SK-N-SH treated with all-trans-retinoic acid at 6 μM for 48 hours (cell line): ENCODE measurements at regions not wholly inside any gene's neighbourhood (a gene's known extent, or its start where the extent isn't known, plus 50 kb on each side); places are given as distances from the start of the nearest gene placed in this dataset.

Source experiments
- ATAC-seq: fragments of 200-7000 bp; cut with Tn5 transposase; 3 replicates; pipeline ENCODE4 v1.9.1; 2020; ENCODE audit warnings: mild to moderate bottlenecking, moderate library complexity
- BACH2 ChIP-seq: fragments of 250-450 bp; sonication (Bioruptor Pico); IDR thresholded peaks from 2 replicates; pipeline ENCODE4 v1.9.0; 2021; ENCODE audit warnings: mild to moderate bottlenecking, borderline replicate concordance
- CREB5 ChIP-seq: fragments of 250-450 bp; sonication (Bioruptor Pico); IDR thresholded peaks from 2 replicates; pipeline ENCODE4 v1.5.1; 2020; ENCODE audit warnings: low read depth, mild to moderate bottlenecking, moderate library complexity
- ESRRG ChIP-seq: fragments of 250-450 bp; sonication (Bioruptor Pico); IDR thresholded peaks from 2 replicates; pipeline ENCODE4 v1.6.1; 2021; ENCODE audit warnings: mild to moderate bottlenecking
- GLIS3 ChIP-seq: fragments of 250-450 bp; sonication (Bioruptor Pico); IDR thresholded peaks from 2 replicates; pipeline ENCODE4 v1.5.0; 2020; ENCODE audit warnings: mild to moderate bottlenecking, moderate library complexity
- ISL1 ChIP-seq: fragments of 250-450 bp; sonication (Bioruptor Pico); IDR thresholded peaks from 2 replicates; pipeline ENCODE4 v2.1.2; 2022; ENCODE audit warnings: mild to moderate bottlenecking, moderate library complexity
- OSR1 ChIP-seq: fragments of 250-450 bp; sonication (Bioruptor Pico); IDR thresholded peaks from 2 replicates; pipeline ENCODE4 v1.8.0; 2022; ENCODE audit warnings: moderate library complexity, mild to moderate bottlenecking, inconsistent platforms
- PATZ1 ChIP-seq: fragments of 250-450 bp; sonication (Bioruptor Pico); IDR thresholded peaks from 2 replicates; pipeline ENCODE4 v1.8.0; 2020; ENCODE audit warnings: mild to moderate bottlenecking, moderate library complexity, borderline replicate concordance
- POU6F1 ChIP-seq: fragments of 250-450 bp; sonication (Bioruptor Pico); IDR thresholded peaks from 2 replicates; pipeline ENCODE4 v1.8.0; 2021; ENCODE audit warnings: low read depth, mild to moderate bottlenecking, moderate library complexity, borderline replicate concordance
- PPARA ChIP-seq: fragments of 250-450 bp; sonication (Bioruptor Pico); IDR thresholded peaks from 2 replicates; pipeline ENCODE4 v1.5.0; 2020; ENCODE audit warnings: mild to moderate bottlenecking, borderline replicate concordance
- RARB ChIP-seq: fragments of 250-450 bp; sonication (Bioruptor Pico); IDR thresholded peaks from 2 replicates; pipeline ENCODE4 v1.8.0; 2021; ENCODE audit warnings: mild to moderate bottlenecking, moderate library complexity
- SNAI2 ChIP-seq: fragments of 250-450 bp; sonication (Bioruptor Pico); IDR thresholded peaks from 2 replicates; pipeline ENCODE4 v1.5.0; 2020; ENCODE audit warnings: mild to moderate bottlenecking, moderate library complexity
- TCF4 ChIP-seq: fragments of 250-450 bp; sonication (Bioruptor Pico); IDR thresholded peaks from 2 replicates; pipeline ENCODE4 v1.8.0; 2021; ENCODE audit warnings: mild to moderate bottlenecking, moderate library complexity, borderline replicate concordance
- TOX ChIP-seq: fragments of 250-450 bp; sonication (Bioruptor Pico); IDR thresholded peaks from 2 replicates; pipeline ENCODE4 v1.8.0; 2021; ENCODE audit warnings: mild to moderate bottlenecking, moderate library complexity, borderline replicate concordance
- ZC3H10 ChIP-seq: fragments of 250-450 bp; sonication (Bioruptor Pico); IDR thresholded peaks from 2 replicates; pipeline ENCODE4 v1.5.1; 2021; ENCODE audit warnings: mild to moderate bottlenecking, moderate library complexity
- ZFP3 ChIP-seq: fragments of 250-450 bp; sonication (Bioruptor Pico); IDR thresholded peaks from 2 replicates; pipeline ENCODE4 v1.5.0; 2020; ENCODE audit warnings: mild to moderate bottlenecking, moderate library complexity
- ZFP30 ChIP-seq: fragments of 450-650 bp; formaldehyde crosslinking; IDR thresholded peaks from 2 replicates; pipeline ENCODE4 v1.5.0; 2022; ENCODE audit warnings: mild to moderate bottlenecking, moderate library complexity
- ZNF70 ChIP-seq: fragments of 450-650 bp; formaldehyde crosslinking; IDR thresholded peaks from 2 replicates; pipeline ENCODE4 v1.5.0; 2020; ENCODE audit warnings: mild to moderate bottlenecking, moderate library complexity
- TF ChIP-seq, protein P1 (sequence below): fragments of 250-450 bp; sonication (Bioruptor Pico); IDR thresholded peaks from 2 replicates; pipeline ENCODE4 v1.5.0; 2020; ENCODE audit warnings: mild to moderate bottlenecking, moderate library complexity
- TF ChIP-seq, protein P2 (sequence below): fragments of 250-450 bp; sonication (Bioruptor Pico); IDR thresholded peaks from 2 replicates; pipeline ENCODE4 v1.5.1; 2021; ENCODE audit warnings: mild to moderate bottlenecking, moderate library complexity

- TF ChIP-seq TCF4 (CRISPR knock-in tag) (no peak), TOX (no peak), ZFP3 (CRISPR knock-in tag) (no peak), POU6F1 (CRISPR knock-in tag) (no peak), RARB (CRISPR knock-in tag) (no peak), BACH2 (CRISPR knock-in tag) (no peak), ISL1 (CRISPR knock-in tag) (no peak), PATZ1 (no peak)
- TF ChIP-seq, all 23 proteins: peak for 0
Measured at GRCh38 chr4:81527115-81527514, 55.4 kb upstream of the RASGEF1B start.

DNA sequence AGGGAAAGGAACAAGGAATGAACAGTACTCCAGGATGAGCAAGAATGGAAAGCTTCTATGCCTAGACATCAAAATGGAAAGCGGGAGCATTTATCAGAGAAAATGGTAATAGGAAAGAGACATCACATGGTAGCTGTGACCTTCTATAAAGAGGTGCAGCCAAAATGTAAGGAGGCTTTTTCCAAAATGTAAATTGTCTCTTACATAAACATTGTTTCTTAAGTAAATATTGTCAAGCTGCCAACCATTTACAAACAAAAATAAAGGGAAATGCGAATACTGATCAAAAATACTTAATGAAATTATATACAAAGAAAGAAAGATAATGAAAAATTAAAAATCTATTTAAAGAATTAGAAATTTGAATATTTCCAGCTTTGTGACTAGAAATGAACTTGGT is 55.0 kb upstream of the RASGEF1B start:
- TF ChIP-seq CREB5 (no peak), ESRRG (CRISPR knock-in tag) (no peak), TOX (no peak), ISL1 (CRISPR knock-in tag) (no peak)
- ATAC-seq: no peak

More at GRCh38 chr4:81527115-81527514, 55.4 kb upstream of the RASGEF1B start:
- ATAC-seq: no peak

- no peak for TF ChIP-seq ZC3H10
- no peak for TF ChIP-seq ZFP3 (CRISPR knock-in tag)
- TF ChIP-seq, protein P1, sequence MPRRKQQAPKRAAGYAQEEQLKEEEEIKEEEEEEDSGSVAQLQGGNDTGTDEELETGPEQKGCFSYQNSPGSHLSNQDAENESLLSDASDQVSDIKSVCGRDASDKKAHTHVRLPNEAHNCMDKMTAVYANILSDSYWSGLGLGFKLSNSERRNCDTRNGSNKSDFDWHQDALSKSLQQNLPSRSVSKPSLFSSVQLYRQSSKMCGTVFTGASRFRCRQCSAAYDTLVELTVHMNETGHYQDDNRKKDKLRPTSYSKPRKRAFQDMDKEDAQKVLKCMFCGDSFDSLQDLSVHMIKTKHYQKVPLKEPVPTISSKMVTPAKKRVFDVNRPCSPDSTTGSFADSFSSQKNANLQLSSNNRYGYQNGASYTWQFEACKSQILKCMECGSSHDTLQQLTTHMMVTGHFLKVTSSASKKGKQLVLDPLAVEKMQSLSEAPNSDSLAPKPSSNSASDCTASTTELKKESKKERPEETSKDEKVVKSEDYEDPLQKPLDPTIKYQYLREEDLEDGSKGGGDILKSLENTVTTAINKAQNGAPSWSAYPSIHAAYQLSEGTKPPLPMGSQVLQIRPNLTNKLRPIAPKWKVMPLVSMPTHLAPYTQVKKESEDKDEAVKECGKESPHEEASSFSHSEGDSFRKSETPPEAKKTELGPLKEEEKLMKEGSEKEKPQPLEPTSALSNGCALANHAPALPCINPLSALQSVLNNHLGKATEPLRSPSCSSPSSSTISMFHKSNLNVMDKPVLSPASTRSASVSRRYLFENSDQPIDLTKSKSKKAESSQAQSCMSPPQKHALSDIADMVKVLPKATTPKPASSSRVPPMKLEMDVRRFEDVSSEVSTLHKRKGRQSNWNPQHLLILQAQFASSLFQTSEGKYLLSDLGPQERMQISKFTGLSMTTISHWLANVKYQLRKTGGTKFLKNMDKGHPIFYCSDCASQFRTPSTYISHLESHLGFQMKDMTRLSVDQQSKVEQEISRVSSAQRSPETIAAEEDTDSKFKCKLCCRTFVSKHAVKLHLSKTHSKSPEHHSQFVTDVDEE (CRISPR knock-in tag): no peak
- no peak for TF ChIP-seq RARB (CRISPR knock-in tag)
- TF ChIP-seq OSR1 (CRISPR knock-in tag): no peak
- no peak for TF ChIP-seq ZNF70
- TF ChIP-seq SNAI2 (CRISPR knock-in tag): no peak
- no peak for TF ChIP-seq GLIS3 (CRISPR knock-in tag)
- no peak for TF ChIP-seq PPARA (CRISPR knock-in tag)
- TF ChIP-seq BACH2 (CRISPR knock-in tag): no peak
- TF ChIP-seq POU6F1 (CRISPR knock-in tag): no peak
- no peak for TF ChIP-seq TOX
- TF ChIP-seq, all 23 proteins: peak for 0
Measured at GRCh38 chr4:81523672-81524327, 52.1 kb upstream of the RASGEF1B start.

GRCh38 chr4:81522711-81523110 is 51.0 kb upstream of the RASGEF1B start:
- no peak for ATAC-seq
- TF ChIP-seq TCF4 (CRISPR knock-in tag) (no peak), CREB5 (no peak), ZNF70 (no peak), ZFP30 (CRISPR knock-in tag) (no peak), ZFP3 (CRISPR knock-in tag) (no peak), SNAI2 (CRISPR knock-in tag) (no peak), ESRRG (CRISPR knock-in tag) (no peak), BACH2 (CRISPR knock-in tag) (no peak)
- TF ChIP-seq, protein P1 (CRISPR knock-in tag): no peak
- TF ChIP-seq, protein P2, sequence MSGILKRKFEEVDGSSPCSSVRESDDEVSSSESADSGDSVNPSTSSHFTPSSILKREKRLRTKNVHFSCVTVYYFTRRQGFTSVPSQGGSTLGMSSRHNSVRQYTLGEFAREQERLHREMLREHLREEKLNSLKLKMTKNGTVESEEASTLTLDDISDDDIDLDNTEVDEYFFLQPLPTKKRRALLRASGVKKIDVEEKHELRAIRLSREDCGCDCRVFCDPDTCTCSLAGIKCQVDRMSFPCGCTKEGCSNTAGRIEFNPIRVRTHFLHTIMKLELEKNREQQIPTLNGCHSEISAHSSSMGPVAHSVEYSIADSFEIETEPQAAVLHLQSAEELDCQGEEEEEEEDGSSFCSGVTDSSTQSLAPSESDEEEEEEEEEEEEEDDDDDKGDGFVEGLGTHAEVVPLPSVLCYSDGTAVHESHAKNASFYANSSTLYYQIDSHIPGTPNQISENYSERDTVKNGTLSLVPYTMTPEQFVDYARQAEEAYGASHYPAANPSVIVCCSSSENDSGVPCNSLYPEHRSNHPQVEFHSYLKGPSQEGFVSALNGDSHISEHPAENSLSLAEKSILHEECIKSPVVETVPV (CRISPR knock-in tag): no peak

More at GRCh38 chr4:81523672-81524327, 52.1 kb upstream of the RASGEF1B start:
- ATAC-seq: no peak
